Mononuclear cell (primary cell): ENCODE measurements at regions not wholly inside any gene's neighbourhood (a gene's known extent, or its start where the extent isn't known, plus 50 kb on each side); places are given as distances from the start of the nearest gene placed in this dataset.
"Not testable (repeated sequence)": the region's sequence is repeated elsewhere in the genome, so short reads cannot be mapped to it uniquely, and the experiment has no call there.

ENCODE experiments used
- H3K27me3 ChIP-seq: 2 replicates; pipeline ENCODE4 v1.6.0; 2011; ENCODE audit warnings: low read length, control low read depth; ENCODE audit not compliant: insufficient read depth
- H3K4me1 ChIP-seq: 2 replicates; pipeline ENCODE4 v1.5.1; 2011; ENCODE audit warnings: mild to moderate bottlenecking, low read length, control low read depth; ENCODE audit not compliant: insufficient read depth
- H3K4me3 ChIP-seq: 2 replicates; pipeline ENCODE4 v1.5.1; 2011; ENCODE audit warnings: mild to moderate bottlenecking, low read length, moderate library complexity
- H3K9me3 ChIP-seq: 2 replicates; pipeline ENCODE4 v1.5.1; 2011; ENCODE audit warnings: low read depth, mild to moderate bottlenecking, control low read depth, low read length

GRCh38 chr13:94813920-94814475 lies 101.7 kb upstream of the SOX21 start:
- Histone ChIP-seq H3K4me1 (no peaks in the 10 kb centered on the region), H3K4me3 (no peak overlapping the region), H3K9me3 (no peaks in the 10 kb centered on the region)

GRCh38 chr13:94811753-94812152 lies 99.4 kb upstream of the SOX21 start:
- Histone ChIP-seq H3K4me3 (no peak overlapping the region), H3K27me3 (no peaks in the 10 kb centered on the region), H3K4me1 (no peaks in the 10 kb centered on the region), H3K9me3 (no peaks in the 10 kb centered on the region)

More at GRCh38 chr13:94813920-94814475, 101.7 kb upstream of the SOX21 start:
- no peaks in the 10 kb centered on the region for H3K27me3 ChIP-seq

GRCh38 chr13:94800423-94800822 lies 88.1 kb upstream of the SOX21 start:
- Histone ChIP-seq H3K27me3 (no peaks in the 10 kb centered on the region), H3K4me1 (no peaks in the 10 kb centered on the region), H3K4me3 (no peak overlapping the region), H3K9me3 (no peaks in the 10 kb centered on the region)

GRCh38 chr13:94799299-94799698 lies 87.0 kb upstream of the SOX21 start:
- Histone ChIP-seq H3K9me3 (no peaks in the 10 kb centered on the region), H3K4me3 (no peak overlapping the region), H3K4me1 (no peaks in the 10 kb centered on the region), H3K27me3 (no peaks in the 10 kb centered on the region)

- H3K4me3 ChIP-seq, result no peak overlapping the region
- H3K4me1 ChIP-seq, result no peaks in the 10 kb centered on the region
- no peaks in the 10 kb centered on the region for H3K27me3 ChIP-seq
- no peaks in the 10 kb centered on the region for H3K9me3 ChIP-seq
Observed at GRCh38 chr13:94798738-94799137, 86.4 kb upstream of the SOX21 start.

GRCh38 chr13:94795292-94795691 lies 82.9 kb upstream of the SOX21 start:
- Histone ChIP-seq H3K4me1 (no peaks in the 10 kb centered on the region), H3K9me3 (no peaks in the 10 kb centered on the region), H3K27me3 (no peaks in the 10 kb centered on the region), H3K4me3 (no peak overlapping the region)

GRCh38 chr13:94786246-94786645 lies 73.9 kb upstream of the SOX21 start:
- H3K27me3 ChIP-seq, H3K4me3 ChIP-seq, H3K4me1 ChIP-seq, H3K9me3 ChIP-seq: not testable (repeated sequence)

- Histone ChIP-seq H3K4me1 (no peaks in the 10 kb centered on the region), H3K4me3 (no peak overlapping the region), H3K27me3 (no peaks in the 10 kb centered on the region), H3K9me3 (no peaks in the 10 kb centered on the region)
Observed at GRCh38 chr13:94784066-94784465, 71.7 kb upstream of the SOX21 start.

GRCh38 chr13:94783489-94783888 lies 71.1 kb upstream of the SOX21 start:
- Histone ChIP-seq H3K4me1 (no peaks in the 10 kb centered on the region), H3K9me3 (no peaks in the 10 kb centered on the region), H3K4me3 (no peak overlapping the region), H3K27me3 (no peaks in the 10 kb centered on the region)

GRCh38 chr13:94780421-94780820 lies 68.1 kb upstream of the SOX21 start:
- Histone ChIP-seq H3K27me3 (no peaks in the 10 kb centered on the region), H3K9me3 (no peaks in the 10 kb centered on the region), H3K4me3 (no peak overlapping the region), H3K4me1 (no peaks in the 10 kb centered on the region)

GRCh38 chr13:94778986-94779385 lies 66.6 kb upstream of the SOX21 start:
- H3K9me3 ChIP-seq, result no peaks in the 10 kb centered on the region
- no peaks in the 10 kb centered on the region for H3K4me1 ChIP-seq
- no peak overlapping the region for H3K4me3 ChIP-seq
- no peaks in the 10 kb centered on the region for H3K27me3 ChIP-seq

- no peaks in the 10 kb centered on the region for H3K4me1 ChIP-seq
- no peaks in the 10 kb centered on the region for H3K9me3 ChIP-seq
- H3K4me3 ChIP-seq, result no peak overlapping the region
- no peaks in the 10 kb centered on the region for H3K27me3 ChIP-seq
Observed at GRCh38 chr13:94778585-94778984, 66.2 kb upstream of the SOX21 start.

- Histone ChIP-seq H3K4me1 (no peaks in the 10 kb centered on the region), H3K4me3 (no peak overlapping the region), H3K9me3 (no peaks in the 10 kb centered on the region), H3K27me3 (no peaks in the 10 kb centered on the region)
Observed at GRCh38 chr13:94776956-94777355, 64.6 kb upstream of the SOX21 start.

- H3K4me1 ChIP-seq, result no peaks in the 10 kb centered on the region
- H3K27me3 ChIP-seq, result no peaks in the 10 kb centered on the region
- no peaks in the 10 kb centered on the region for H3K9me3 ChIP-seq
- H3K4me3 ChIP-seq, result no peak overlapping the region
Observed at GRCh38 chr13:94776300-94776699, 64.0 kb upstream of the SOX21 start.

- no peaks in the 10 kb centered on the region for H3K27me3 ChIP-seq
- no peaks in the 10 kb centered on the region for H3K9me3 ChIP-seq
- no peak overlapping the region for H3K4me3 ChIP-seq
- H3K4me1 ChIP-seq, result no peaks in the 10 kb centered on the region
Observed at GRCh38 chr13:94765814-94766213, 53.5 kb upstream of the SOX21 start.

GRCh38 chr13:94764576-94765321 lies 52.4 kb upstream of the SOX21 start:
- Histone ChIP-seq H3K4me1 (no peaks in the 10 kb centered on the region), H3K9me3 (no peaks in the 10 kb centered on the region), H3K4me3 (no peak overlapping the region), H3K27me3 (no peaks in the 10 kb centered on the region)
